ENCODE measurements at regions not wholly inside any gene's neighbourhood (a gene's known extent, or its start where the extent isn't known, plus 50 kb on each side); places are given as distances from the start of the nearest gene placed in this dataset.

DNA sequence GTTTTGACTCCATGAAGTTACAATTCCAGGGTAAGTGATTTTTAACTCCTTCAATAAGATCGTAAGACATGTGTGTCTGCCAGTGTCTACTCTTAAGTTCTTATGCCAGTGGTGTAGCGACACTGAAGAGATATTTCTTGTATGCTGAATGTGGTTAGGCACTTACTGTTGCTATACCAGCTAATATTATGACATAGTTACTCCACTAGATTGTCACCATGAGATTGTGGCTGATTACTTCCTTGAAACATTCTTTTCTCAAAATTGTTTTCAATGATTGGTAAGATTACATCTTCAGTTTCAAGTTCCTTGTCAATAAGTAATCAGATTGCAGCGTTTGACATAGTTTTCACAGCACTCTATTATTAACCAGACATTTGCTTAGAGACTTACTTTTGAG, 60.6 kb upstream of the PAGE5 start:
- H2BK15ac ChIP-seq (ENCODE audit: low read depth, low read length), result no peak overlapping the region

More for the DNA sequence above, 60.6 kb upstream of the PAGE5 start:
- Histone ChIP-seq H3K4ac (ENCODE audit: low read depth, low read length) (no peak overlapping the region), H4K5ac (ENCODE audit: low read depth, low read length) (no peak overlapping the region), H3K9ac (ENCODE audit: low read depth, low read length) (no peak overlapping the region), H2AK5ac (ENCODE audit: low read depth, low read length) (no peak overlapping the region), H3K27me3 (ENCODE audit: control insufficient read depth, insufficient read depth, low read length) (no peaks in the 10 kb centered on the region), H4K8ac (ENCODE audit: low read depth in 2 of 2, low read length in 2 of 2) (no peak overlapping the region), H3K4me1 (ENCODE audit: control insufficient read depth, insufficient read depth, low read length) (no peaks in the 10 kb centered on the region), H3K56ac (ENCODE audit: extremely low read depth, insufficient read depth, low read length) (no peak overlapping the region), H3K4me3 (ENCODE audit: insufficient read depth, low read depth, low read length) (no peak overlapping the region), H3K36me3 (ENCODE audit: control insufficient read depth, insufficient read depth, low read length) (no peaks in the 10 kb centered on the region), H4K91ac (ENCODE audit: insufficient read depth, low read depth, low read length) (no peak overlapping the region), H3K14ac (replicated peaks; ENCODE audit: low read depth, low read length) (no peak overlapping the region), H3K23ac (ENCODE audit: low read depth, low read length) (no peak overlapping the region), H4K20me1 (ENCODE audit: insufficient read depth, low read length) (no peaks in the 10 kb centered on the region), H3K9me1 (ENCODE audit: insufficient read depth, low read length) (no peaks in the 10 kb centered on the region), H3K27ac (ENCODE audit: insufficient read depth, low read length) (no peak overlapping the region), H3K9me3 (ENCODE audit: control insufficient read depth, insufficient read depth, low read length) (no peaks in the 10 kb centered on the region), H3K79me1 (ENCODE audit: low read depth in 1 of 2, low read length in 2 of 2) (no peaks in the 10 kb centered on the region), H2AK9ac (replicated peaks; ENCODE audit: low read depth, low read length, poor library complexity) (no peak overlapping the region), H2BK5ac (ENCODE audit: low read depth, low read length, poor library complexity, severe bottlenecking) (no peak overlapping the region), H2BK20ac (ENCODE audit: low read depth, low read length) (no peak overlapping the region), H2BK120ac (ENCODE audit: low read depth, low read length) (no peak overlapping the region), H3K18ac (ENCODE audit: low read depth, low read length) (no peak overlapping the region), H3K4me2 (ENCODE audit: low read depth, low read length) (no peak overlapping the region), H2AFZ (replicated peaks; ENCODE audit: low read length, poor library complexity) (no peak overlapping the region)
- dilution Hi-C loops (cut with HindIII; ENCODE audit: low sequenced_read_pairs, unreplicated experiment) (no loop called here), in situ Hi-C loops (cut with MboI; ENCODE audit: low sequenced_read_pairs) (loop anchor here (25.0 kb wide), 1 partner anchor 1578 kb away; the partner anchor contains the start of gene NBDY), intact Hi-C loops (cut with micrococcal nuclease) (loop anchor here (5.0 kb wide), 1 partner anchor 247 kb away; no protein-coding TSS in a partner anchor)
- no TSS peak for BruUV-seq (replicated peaks)
- POLR2A ChIA-PET (ENCODE audit: unreplicated experiment), result no interaction called here
- CTCF ChIA-PET, result no interaction called here
- TF ChIP-seq MXI1 (IDR thresholded peaks at IDR 0.05; ENCODE audit: borderline replicate concordance, low read depth, low read length), result no peak
- no peak for TF ChIP-seq BHLHE40 (IDR thresholded peaks at IDR 0.05; ENCODE audit: low read depth, low read length)
- TF ChIP-seq, protein P1, sequence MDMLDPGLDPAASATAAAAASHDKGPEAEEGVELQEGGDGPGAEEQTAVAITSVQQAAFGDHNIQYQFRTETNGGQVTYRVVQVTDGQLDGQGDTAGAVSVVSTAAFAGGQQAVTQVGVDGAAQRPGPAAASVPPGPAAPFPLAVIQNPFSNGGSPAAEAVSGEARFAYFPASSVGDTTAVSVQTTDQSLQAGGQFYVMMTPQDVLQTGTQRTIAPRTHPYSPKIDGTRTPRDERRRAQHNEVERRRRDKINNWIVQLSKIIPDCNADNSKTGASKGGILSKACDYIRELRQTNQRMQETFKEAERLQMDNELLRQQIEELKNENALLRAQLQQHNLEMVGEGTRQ (IDR thresholded peaks at IDR 0.05; ENCODE audit: low read depth, low read length), result no peak
- TF ChIP-seq RFX5 (IDR thresholded peaks at IDR 0.05; ENCODE audit: low read depth, low read length), result no peak
- no peak for TF ChIP-seq MAZ (IDR thresholded peaks at IDR 0.05; ENCODE audit: borderline replicate concordance, low read depth, low read length)
- TF ChIP-seq FOS (IDR thresholded peaks at IDR 0.05; ENCODE audit: low read depth, low read length), result no peak
- no peak for TF ChIP-seq CEBPB (IDR thresholded peaks at IDR 0.05; ENCODE audit: low read depth, low read length)
- no peak for TF ChIP-seq RCOR1 (IDR thresholded peaks at IDR 0.05; ENCODE audit: insufficient replicate concordance, low read length)
- no peak for TF ChIP-seq CHD1 (IDR thresholded peaks at IDR 0.05; ENCODE audit: low read depth, low read length)
- no peak for TF ChIP-seq POLR2A (IDR thresholded peaks at IDR 0.05; ENCODE audit: low read depth, low read length)
- no peak for ATAC-seq (ENCODE audit: low read depth)
- DNase-seq, result no peak
- no CpG with 5 or more reads among the region's 3 CpGs for WGBS, 2 experiments (ENCODE audit: extremely low coverage in 2 of 2, insufficient read length in 1 of 2)

Measured in IMR-90 (cell line).